IMR-90 (cell line): ENCODE measurements at regions not wholly inside any gene's neighbourhood (a gene's known extent, or its start where the extent isn't known, plus 50 kb on each side); places are given as distances from the start of the nearest gene placed in this dataset.

ENCODE experiments used
- ATAC-seq: fragments of 200-7000 bp; cut with Tn5 transposase; 2 replicates; pipeline ENCODE4 v1.9.1; 2020; ENCODE audit warnings: low read depth, mild to moderate bottlenecking, moderate library complexity
- BruUV-seq: library from RNA; stranded (reverse); fragments of 400-500 nt; replicated peaks from 2 replicates; lab custom pipeline; 2021; lab: Mats Ljungman, UMichigan
- CTCF ChIA-PET: fragments of 300-600 bp; formaldehyde crosslinking; extraction: SDS; loops from one replicate; lab custom pipeline; 2021; ENCODE audit warnings: antibody characterized with exemption; lab: Yijun Ruan, JAX
- POLR2A ChIA-PET: fragments of 300-600 bp; sonication (Branson Sonifier 250); formaldehyde crosslinking; loops from one replicate; lab custom pipeline; 2022; ENCODE audit warnings: antibody characterized with exemption; ENCODE audit not compliant: unreplicated experiment; lab: Charles Lee
- DNase-seq: peaks from one replicate; pipeline ENCODE4 v3.0.0; 2013
- H2AFZ ChIP-seq: replicated peaks from 2 replicates; pipeline ENCODE3; 2013; ENCODE audit warnings: low read length, mild to moderate bottlenecking; ENCODE audit not compliant: poor library complexity
- H2AK5ac ChIP-seq: 2 replicates; pipeline ENCODE4 v1.6.1; 2013; ENCODE audit warnings: low read depth, low read length, inconsistent platforms
- H2AK9ac ChIP-seq: replicated peaks from 2 replicates; pipeline ENCODE3; 2013; ENCODE audit warnings: mild to moderate bottlenecking, low read depth, low read length, moderate library complexity; ENCODE audit not compliant: poor library complexity
- H2BK120ac ChIP-seq: 2 replicates; pipeline ENCODE4 v1.6.1; 2013; ENCODE audit warnings: low read depth, low read length, inconsistent platforms
- H2BK15ac ChIP-seq: 3 replicates; pipeline ENCODE4 v1.6.1; 2013; ENCODE audit warnings: low read depth, low read length, inconsistent platforms
- H2BK20ac ChIP-seq: 2 replicates; pipeline ENCODE4 v1.6.1; 2013; ENCODE audit warnings: low read depth, mild to moderate bottlenecking, inconsistent platforms, low read length, moderate library complexity
- H2BK5ac ChIP-seq: 2 replicates; pipeline ENCODE4 v1.6.1; 2013; ENCODE audit warnings: mild to moderate bottlenecking, low read depth, low read length, inconsistent platforms; ENCODE audit not compliant: poor library complexity, severe bottlenecking
- H3K14ac ChIP-seq: replicated peaks from 2 replicates; pipeline ENCODE4 v1.6.1; 2013; ENCODE audit warnings: low read depth, low read length, inconsistent platforms
- H3K18ac ChIP-seq: 2 replicates; pipeline ENCODE4 v1.6.1; 2013; ENCODE audit warnings: low read depth, low read length, control low read depth
- H3K23ac ChIP-seq: 2 replicates; pipeline ENCODE4 v1.6.1; 2013; ENCODE audit warnings: low read depth, low read length, inconsistent platforms
- H3K27ac ChIP-seq: 2 replicates; pipeline ENCODE4 v1.5.1; 2013; ENCODE audit warnings: mild to moderate bottlenecking, control low read depth, low read length; ENCODE audit not compliant: insufficient read depth
- H3K27me3 ChIP-seq: 2 replicates; pipeline ENCODE4 v1.6.1; 2013; ENCODE audit warnings: low read length; ENCODE audit not compliant: control insufficient read depth, insufficient read depth
- H3K36me3 ChIP-seq: 2 replicates; pipeline ENCODE4 v1.6.1; 2013; ENCODE audit warnings: low read length, mixed read lengths; ENCODE audit not compliant: control insufficient read depth, insufficient read depth
- H3K4ac ChIP-seq: 2 replicates; pipeline ENCODE4 v1.6.1; 2013; ENCODE audit warnings: low read depth, low read length, inconsistent platforms
- H3K4me1 ChIP-seq: 2 replicates; pipeline ENCODE4 v1.6.1; 2013; ENCODE audit warnings: low read length, mixed read lengths; ENCODE audit not compliant: control insufficient read depth, insufficient read depth
- H3K4me2 ChIP-seq: 2 replicates; pipeline ENCODE4 v1.6.1; 2013; ENCODE audit warnings: low read depth, mild to moderate bottlenecking, control low read depth, low read length, moderate library complexity
- H3K4me3 ChIP-seq: 2 replicates; pipeline ENCODE4 v1.5.1; 2013; ENCODE audit warnings: low read depth, mild to moderate bottlenecking, control low read depth, low read length, moderate library complexity; ENCODE audit not compliant: insufficient read depth
- H3K56ac ChIP-seq: 2 replicates; pipeline ENCODE4 v1.6.1; 2013; ENCODE audit warnings: low read length, inconsistent platforms; ENCODE audit not compliant: insufficient read depth; ENCODE audit errors: extremely low read depth
- H3K79me1 ChIP-seq, 2 experiments: 2 replicates each; pipeline ENCODE4 v1.6.1; 2013; ENCODE audit warnings: low read length in 2 of 2, inconsistent platforms in 1 of 2, low read depth in 1 of 2
- H3K9ac ChIP-seq: 2 replicates; pipeline ENCODE4 v1.6.1; 2013; ENCODE audit warnings: low read depth, low read length, control low read depth
- H3K9me1 ChIP-seq: 2 replicates; pipeline ENCODE4 v1.6.1; 2013; ENCODE audit warnings: low read length, inconsistent platforms; ENCODE audit not compliant: insufficient read depth
- H3K9me3 ChIP-seq: 2 replicates; pipeline ENCODE4 v1.6.1; 2013; ENCODE audit warnings: low read length; ENCODE audit not compliant: control insufficient read depth, insufficient read depth
- H4K20me1 ChIP-seq: 2 replicates; pipeline ENCODE4 v1.6.1; 2013; ENCODE audit warnings: low read length, inconsistent platforms; ENCODE audit not compliant: insufficient read depth
- H4K5ac ChIP-seq: 2 replicates; pipeline ENCODE4 v1.6.1; 2013; ENCODE audit warnings: mild to moderate bottlenecking, low read depth, low read length, control low read depth
- H4K8ac ChIP-seq, 2 experiments: 2 replicates each; pipeline ENCODE4 v1.6.1; 2013; ENCODE audit warnings: low read depth in 2 of 2, low read length in 2 of 2, control low read depth in 1 of 2, inconsistent platforms in 1 of 2
- H4K91ac ChIP-seq: 2 replicates; pipeline ENCODE4 v1.6.1; 2013; ENCODE audit warnings: low read depth, low read length, inconsistent platforms; ENCODE audit not compliant: insufficient read depth
- BHLHE40 ChIP-seq: fragments of 150-350 bp; IDR thresholded peaks from 2 replicates; pipeline ENCODE4 v1.6.1; 2016; ENCODE audit warnings: mild to moderate bottlenecking, low read depth, low read length
- CEBPB ChIP-seq: IDR thresholded peaks from 2 replicates; pipeline ENCODE4 v1.6.1; 2012; ENCODE audit warnings: low read depth, low read length, improper control_type of control experiment
- CHD1 ChIP-seq: IDR thresholded peaks from 2 replicates; pipeline ENCODE4 v1.6.1; 2012; ENCODE audit warnings: low read depth, low read length, improper control_type of control experiment
- CTCF ChIP-seq: conservative IDR thresholded peaks from 2 replicates; pipeline ENCODE4 v1.5.1; 2012; ENCODE audit warnings: mild to moderate bottlenecking, low read depth, low read length, improper control_type of control experiment
- FOS ChIP-seq: fragments of 150-350 bp; IDR thresholded peaks from 2 replicates; pipeline ENCODE4 v1.6.1; 2016; ENCODE audit warnings: low read depth, low read length
- MAFK ChIP-seq: IDR thresholded peaks from 2 replicates; pipeline ENCODE4 v1.6.1; 2012; ENCODE audit warnings: low read depth, low read length, improper control_type of control experiment
- MAZ ChIP-seq: IDR thresholded peaks from 2 replicates; pipeline ENCODE4 v1.6.1; 2012; ENCODE audit warnings: low read depth, mild to moderate bottlenecking, low read length, improper control_type of control experiment, moderate library complexity, borderline replicate concordance
- MXI1 ChIP-seq: IDR thresholded peaks from 2 replicates; pipeline ENCODE4 v1.6.1; 2012; ENCODE audit warnings: low read depth, mild to moderate bottlenecking, low read length, moderate library complexity, borderline replicate concordance
- NFE2L2 ChIP-seq: fragments of 150-350 bp; IDR thresholded peaks from 2 replicates; pipeline ENCODE4 v1.6.1; 2016; ENCODE audit warnings: low read depth, mild to moderate bottlenecking, low read length
- POLR2A ChIP-seq: IDR thresholded peaks from 2 replicates; pipeline ENCODE4 v1.6.1; 2012; ENCODE audit warnings: mild to moderate bottlenecking, low read depth, low read length
- RAD21 ChIP-seq: IDR thresholded peaks from 2 replicates; pipeline ENCODE4 v1.6.1; 2012; ENCODE audit warnings: low read length, improper control_type of control experiment
- RCOR1 ChIP-seq: IDR thresholded peaks from 2 replicates; pipeline ENCODE4 v1.6.1; 2012; ENCODE audit warnings: mild to moderate bottlenecking, low read length, improper control_type of control experiment; ENCODE audit not compliant: insufficient replicate concordance
- RFX5 ChIP-seq: IDR thresholded peaks from 2 replicates; pipeline ENCODE4 v1.8.0; 2012; ENCODE audit warnings: low read depth, mild to moderate bottlenecking, low read length, moderate library complexity
- WGBS, 2 experiments: methylation state at CpG; one replicate each; pipeline versions ENCODE4 v1.1.5 to v1.1.7; 2013; ENCODE audit warnings: missing lambda C conversion rate in 2 of 2; ENCODE audit not compliant: insufficient read length in 1 of 2; ENCODE audit errors: extremely low coverage in 2 of 2; 5-methylcytosine and 5-hydroxymethylcytosine counted together
- dilution Hi-C: fragments of 300-500 bp; cut with HindIII; formaldehyde crosslinking; loops from one replicate; pipeline ENCODE4 v1.14.3; 2018; ENCODE audit warnings: low sequenced_read_pairs; ENCODE audit not compliant: unreplicated experiment
- in situ Hi-C: fragments of 300-500 bp; cut with MboI; formaldehyde crosslinking; loops from 3 replicates; pipeline ENCODE4 v1.14.3; 2019; ENCODE audit warnings: low sequenced_read_pairs, inconsistent platforms, mixed read lengths
- intact Hi-C: fragments of 100-400 bp; cut with micrococcal nuclease; formaldehyde crosslinking; loops from 2 replicates; pipeline ENCODE4 v1.10.0; 2022
- TF ChIP-seq, protein P1 (sequence below): fragments of 150-350 bp; IDR thresholded peaks from 2 replicates; pipeline ENCODE4 v1.6.1; 2016; ENCODE audit warnings: low read depth, mild to moderate bottlenecking, low read length, moderate library complexity, borderline replicate concordance
- TF ChIP-seq, protein P2 (sequence below): fragments of 150-350 bp; IDR thresholded peaks from 2 replicates; pipeline ENCODE4 v1.6.1; 2017; ENCODE audit warnings: mild to moderate bottlenecking, antibody characterized with exemption, low read length, low read depth

GRCh38 chr3:117748131-117748530 is 1038.6 kb downstream of the TUSC7 start:
- no peak overlapping the region for H2AFZ ChIP-seq
- H3K9me1 ChIP-seq, result no peaks in the 10 kb centered on the region
- in situ Hi-C loops (no loop called here), dilution Hi-C loops (no loop called here), intact Hi-C loops (no loop called here)
- H3K9ac ChIP-seq, result no peak overlapping the region
- ChIA-PET CTCF (no interaction called here), POLR2A (interaction anchor here (0.7 kb wide), 1 partner anchor 1548 kb away, joined by 3 read pairs; no protein-coding TSS in a partner anchor)
- no peak overlapping the region for H4K91ac ChIP-seq
- no peaks in the 10 kb centered on the region for H4K20me1 ChIP-seq
- no peak overlapping the region for H4K5ac ChIP-seq
- WGBS, 2 experiments, result no CpG with 5 or more reads among the region's 1 CpG
- no peak overlapping the region for H3K23ac ChIP-seq
- no peak overlapping the region for H2BK15ac ChIP-seq
- DNase-seq (peak; percentile 42), ATAC-seq (peak; percentile 45)
- no peak overlapping the region for H2AK5ac ChIP-seq
- no peak overlapping the region for H3K56ac ChIP-seq
- no peak overlapping the region for H3K18ac ChIP-seq
- TF ChIP-seq CHD1, result no peak
- TF ChIP-seq RFX5, result no peak
- TF ChIP-seq NFE2L2, result no peak
- no peak for TF ChIP-seq MAFK
- TF ChIP-seq RAD21, result no peak
- TF ChIP-seq RCOR1, result no peak
- TF ChIP-seq FOS, result no peak
- TF ChIP-seq, protein P1, sequence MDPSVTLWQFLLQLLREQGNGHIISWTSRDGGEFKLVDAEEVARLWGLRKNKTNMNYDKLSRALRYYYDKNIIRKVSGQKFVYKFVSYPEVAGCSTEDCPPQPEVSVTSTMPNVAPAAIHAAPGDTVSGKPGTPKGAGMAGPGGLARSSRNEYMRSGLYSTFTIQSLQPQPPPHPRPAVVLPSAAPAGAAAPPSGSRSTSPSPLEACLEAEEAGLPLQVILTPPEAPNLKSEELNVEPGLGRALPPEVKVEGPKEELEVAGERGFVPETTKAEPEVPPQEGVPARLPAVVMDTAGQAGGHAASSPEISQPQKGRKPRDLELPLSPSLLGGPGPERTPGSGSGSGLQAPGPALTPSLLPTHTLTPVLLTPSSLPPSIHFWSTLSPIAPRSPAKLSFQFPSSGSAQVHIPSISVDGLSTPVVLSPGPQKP, result no peak
- TF ChIP-seq BHLHE40, result no peak
- TF ChIP-seq POLR2A, result no peak
- TF ChIP-seq CTCF, result no peak
- no peak for TF ChIP-seq MAZ
- TF ChIP-seq MXI1, result no peak
- TF ChIP-seq, protein P2, sequence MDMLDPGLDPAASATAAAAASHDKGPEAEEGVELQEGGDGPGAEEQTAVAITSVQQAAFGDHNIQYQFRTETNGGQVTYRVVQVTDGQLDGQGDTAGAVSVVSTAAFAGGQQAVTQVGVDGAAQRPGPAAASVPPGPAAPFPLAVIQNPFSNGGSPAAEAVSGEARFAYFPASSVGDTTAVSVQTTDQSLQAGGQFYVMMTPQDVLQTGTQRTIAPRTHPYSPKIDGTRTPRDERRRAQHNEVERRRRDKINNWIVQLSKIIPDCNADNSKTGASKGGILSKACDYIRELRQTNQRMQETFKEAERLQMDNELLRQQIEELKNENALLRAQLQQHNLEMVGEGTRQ, result no peak
- TF ChIP-seq CEBPB, result no peak
- H3K27me3 ChIP-seq, result no peaks in the 10 kb centered on the region
- H3K4me1 ChIP-seq, result peaks cover 6% of the 10 kb centered on the region; the same call in 1 of the 2 replicates
- no peaks in the 10 kb centered on the region for H3K36me3 ChIP-seq
- no peak overlapping the region for H2AK9ac ChIP-seq
- no peak overlapping the region for H2BK5ac ChIP-seq
- no peak overlapping the region for H3K14ac ChIP-seq
- no peak overlapping the region for H2BK20ac ChIP-seq
- no peak overlapping the region for H2BK120ac ChIP-seq
- BruUV-seq, result no TSS peak
- H3K4ac ChIP-seq, result no peak overlapping the region
- no peaks in the 10 kb centered on the region for H3K9me3 ChIP-seq
- H3K79me1 ChIP-seq, result peaks cover 0 to 5% of the 10 kb centered on the region in 2 experiments; a peak in 1 of 4 replicates
- H3K27ac ChIP-seq, result no peak overlapping the region
- H4K8ac ChIP-seq, result no peak overlapping the region
- no peak overlapping the region for H3K4me2 ChIP-seq
- H3K4me3 ChIP-seq, result no peak overlapping the region
